ENCODE measurements at regions not wholly inside any gene's neighbourhood (a gene's known extent, or its start where the extent isn't known, plus 50 kb on each side); places are given as distances from the start of the nearest gene placed in this dataset.
A peak's percentile ranks its signal among the peaks of the same experiment; 100 is the strongest.
"Not testable (repeated sequence)": the region's sequence is repeated elsewhere in the genome, so short reads cannot be mapped to it uniquely, and the experiment has no call there.

GRCh38 chr3:176632925-176633324 is 564.4 kb downstream of the TBL1XR1 start:
- H3K36me3 ChIP-seq (ENCODE audit: control insufficient read depth in 3 of 3, insufficient read depth in 2 of 3, low read depth in 1 of 3, low read length in 3 of 3): no peaks in the 10 kb centered on the region
- H3K27me3 ChIP-seq (ENCODE audit: control insufficient read depth in 3 of 3, insufficient read depth in 3 of 3, low read length in 3 of 3): no peaks in the 10 kb centered on the region
- no peaks in the 10 kb centered on the region for H3K4me1 ChIP-seq (ENCODE audit: control insufficient read depth in 3 of 3, insufficient read depth in 2 of 3, low read depth in 1 of 3, low read length in 2 of 3)
- 77 to 81% (median 79%) methylated on average over 6 of the region's 6 CpGs for WGBS, 3 donors
- FAIRE-seq: no peak
- H3K4me3 ChIP-seq (ENCODE audit: low read depth in 1 of 3, low read length in 3 of 3): no peak overlapping the region
- H3K27ac ChIP-seq (ENCODE audit: low read depth in 1 of 3, low read length in 2 of 3): no peak overlapping the region
- no peak for DNase-seq
- no peaks in the 10 kb centered on the region for H3K9me3 ChIP-seq (ENCODE audit: control insufficient read depth in 2 of 2, insufficient read depth in 1 of 2, low read depth in 1 of 2, low read length in 1 of 2)

- no peak overlapping the region for H3K4me3 ChIP-seq (ENCODE audit: low read depth in 1 of 3, low read length in 3 of 3)
- FAIRE-seq (no peak), DNase-seq (peak in 1 of 2 donors; percentile 44)
- no peaks in the 10 kb centered on the region for H3K9me3 ChIP-seq (ENCODE audit: control insufficient read depth in 2 of 2, insufficient read depth in 1 of 2, low read depth in 1 of 2, low read length in 1 of 2)
- no peaks in the 10 kb centered on the region for H3K4me1 ChIP-seq (ENCODE audit: control insufficient read depth in 3 of 3, insufficient read depth in 2 of 3, low read depth in 1 of 3, low read length in 2 of 3)
- no peak overlapping the region for H3K27ac ChIP-seq (ENCODE audit: low read depth in 1 of 3, low read length in 2 of 3)
- 94 to 100% (median 94%) methylated on average over 1 of the region's 1 CpG for WGBS, 3 donors
- no peaks in the 10 kb centered on the region for H3K27me3 ChIP-seq (ENCODE audit: control insufficient read depth in 3 of 3, insufficient read depth in 3 of 3, low read length in 3 of 3)
- H3K36me3 ChIP-seq (ENCODE audit: control insufficient read depth in 3 of 3, insufficient read depth in 2 of 3, low read depth in 1 of 3, low read length in 3 of 3): no peaks in the 10 kb centered on the region
These were observed 566.1 kb downstream of the TBL1XR1 start for GRCh38 chr3:176631165-176631564.

GRCh38 chr3:176628101-176628639 is 569.1 kb downstream of the TBL1XR1 start:
- FAIRE-seq: no peak
- 67 to 86% (median 83%) methylated on average over 2 of the region's 2 CpGs for WGBS, 3 donors

GRCh38 chr3:176623468-176624150 is 573.7 kb downstream of the TBL1XR1 start:
- FAIRE-seq: no peak

More at GRCh38 chr3:176628101-176628639, 569.1 kb downstream of the TBL1XR1 start:
- no peak overlapping the region for H3K4me3 ChIP-seq (ENCODE audit: low read depth in 1 of 3, low read length in 3 of 3)
- H3K27me3 ChIP-seq (ENCODE audit: control insufficient read depth in 3 of 3, insufficient read depth in 3 of 3, low read length in 3 of 3): no peaks in the 10 kb centered on the region
- H3K9me3 ChIP-seq (ENCODE audit: control insufficient read depth in 2 of 2, insufficient read depth in 1 of 2, low read depth in 1 of 2, low read length in 1 of 2): no peaks in the 10 kb centered on the region
- no peaks in the 10 kb centered on the region for H3K36me3 ChIP-seq (ENCODE audit: control insufficient read depth in 3 of 3, insufficient read depth in 2 of 3, low read depth in 1 of 3, low read length in 3 of 3)
- H3K4me1 ChIP-seq (ENCODE audit: control insufficient read depth in 3 of 3, insufficient read depth in 2 of 3, low read depth in 1 of 3, low read length in 2 of 3): no peaks in the 10 kb centered on the region
- H3K27ac ChIP-seq (ENCODE audit: low read depth in 1 of 3, low read length in 2 of 3): no peak overlapping the region
- no peak for DNase-seq

GRCh38 chr3:176619833-176620232 is 577.4 kb downstream of the TBL1XR1 start:
- DNase-seq: no peak
- Histone ChIP-seq H3K27ac (ENCODE audit: low read depth in 1 of 3, low read length in 2 of 3) (no peak overlapping the region), H3K27me3 (ENCODE audit: control insufficient read depth in 3 of 3, insufficient read depth in 3 of 3, low read length in 3 of 3) (no peaks in the 10 kb centered on the region), H3K4me3 (ENCODE audit: low read depth in 1 of 3, low read length in 3 of 3) (no peak overlapping the region), H3K4me1 (ENCODE audit: control insufficient read depth in 3 of 3, insufficient read depth in 2 of 3, low read depth in 1 of 3, low read length in 2 of 3) (no peaks in the 10 kb centered on the region), H3K36me3 (ENCODE audit: control insufficient read depth in 3 of 3, insufficient read depth in 2 of 3, low read depth in 1 of 3, low read length in 3 of 3) (no peaks in the 10 kb centered on the region), H3K9me3 (ENCODE audit: control insufficient read depth in 2 of 2, insufficient read depth in 1 of 2, low read depth in 1 of 2, low read length in 1 of 2) (no peaks in the 10 kb centered on the region)
- no peak for FAIRE-seq
- 79 to 85% (median 85%) methylated on average over 3 of the region's 3 CpGs for WGBS, 3 donors

More at GRCh38 chr3:176623468-176624150, 573.7 kb downstream of the TBL1XR1 start:
- Histone ChIP-seq H3K27ac (ENCODE audit: low read depth in 1 of 3, low read length in 2 of 3) (no peak overlapping the region), H3K9me3 (ENCODE audit: control insufficient read depth in 2 of 2, insufficient read depth in 1 of 2, low read depth in 1 of 2, low read length in 1 of 2) (no peaks in the 10 kb centered on the region), H3K27me3 (ENCODE audit: control insufficient read depth in 3 of 3, insufficient read depth in 3 of 3, low read length in 3 of 3) (no peaks in the 10 kb centered on the region), H3K4me3 (ENCODE audit: low read depth in 1 of 3, low read length in 3 of 3) (no peak overlapping the region), H3K4me1 (ENCODE audit: control insufficient read depth in 3 of 3, insufficient read depth in 2 of 3, low read depth in 1 of 3, low read length in 2 of 3) (no peaks in the 10 kb centered on the region), H3K36me3 (ENCODE audit: control insufficient read depth in 3 of 3, insufficient read depth in 2 of 3, low read depth in 1 of 3, low read length in 3 of 3) (no peaks in the 10 kb centered on the region)
- DNase-seq: no peak
- 59 to 83% (median 67%) methylated on average over 4 of the region's 4 CpGs for WGBS, 3 donors

- H3K27ac ChIP-seq (ENCODE audit: low read depth in 1 of 3, low read length in 2 of 3): no peak overlapping the region
- no peaks in the 10 kb centered on the region for H3K9me3 ChIP-seq (ENCODE audit: control insufficient read depth in 2 of 2, insufficient read depth in 1 of 2, low read depth in 1 of 2, low read length in 1 of 2)
- DNase-seq (no peak), FAIRE-seq (no peak)
- H3K36me3 ChIP-seq (ENCODE audit: control insufficient read depth in 3 of 3, insufficient read depth in 2 of 3, low read depth in 1 of 3, low read length in 3 of 3): no peaks in the 10 kb centered on the region
- no peak overlapping the region for H3K4me3 ChIP-seq (ENCODE audit: low read depth in 1 of 3, low read length in 3 of 3)
- no peaks in the 10 kb centered on the region for H3K4me1 ChIP-seq (ENCODE audit: control insufficient read depth in 3 of 3, insufficient read depth in 2 of 3, low read depth in 1 of 3, low read length in 2 of 3)
- H3K27me3 ChIP-seq (ENCODE audit: control insufficient read depth in 3 of 3, insufficient read depth in 3 of 3, low read length in 3 of 3): no peaks in the 10 kb centered on the region
These were observed 581.5 kb downstream of the TBL1XR1 start for GRCh38 chr3:176615826-176616225.

- Histone ChIP-seq H3K4me1 (ENCODE audit: control insufficient read depth in 3 of 3, insufficient read depth in 2 of 3, low read depth in 1 of 3, low read length in 2 of 3) (no peaks in the 10 kb centered on the region), H3K27me3 (ENCODE audit: control insufficient read depth in 3 of 3, insufficient read depth in 3 of 3, low read length in 3 of 3) (no peaks in the 10 kb centered on the region), H3K9me3 (ENCODE audit: control insufficient read depth in 2 of 2, insufficient read depth in 1 of 2, low read depth in 1 of 2, low read length in 1 of 2) (no peaks in the 10 kb centered on the region), H3K4me3 (ENCODE audit: low read depth in 1 of 3, low read length in 3 of 3) (no peak overlapping the region), H3K36me3 (ENCODE audit: control insufficient read depth in 3 of 3, insufficient read depth in 2 of 3, low read depth in 1 of 3, low read length in 3 of 3) (no peaks in the 10 kb centered on the region), H3K27ac (ENCODE audit: low read depth in 1 of 3, low read length in 2 of 3) (no peak overlapping the region)
- 60 to 64% (median 62%) methylated on average over 1 of the region's 1 CpG for WGBS, 3 donors
- DNase-seq: no peak
- FAIRE-seq: no peak
These were observed 585.6 kb downstream of the TBL1XR1 start for GRCh38 chr3:176611703-176612102.

- Histone ChIP-seq H3K36me3 (ENCODE audit: control insufficient read depth in 3 of 3, insufficient read depth in 2 of 3, low read depth in 1 of 3, low read length in 3 of 3) (no peaks in the 10 kb centered on the region), H3K4me1 (ENCODE audit: control insufficient read depth in 3 of 3, insufficient read depth in 2 of 3, low read depth in 1 of 3, low read length in 2 of 3) (no peaks in the 10 kb centered on the region), H3K27me3 (ENCODE audit: control insufficient read depth in 3 of 3, insufficient read depth in 3 of 3, low read length in 3 of 3) (no peaks in the 10 kb centered on the region), H3K9me3 (ENCODE audit: control insufficient read depth in 2 of 2, insufficient read depth in 1 of 2, low read depth in 1 of 2, low read length in 1 of 2) (no peaks in the 10 kb centered on the region), H3K27ac (ENCODE audit: low read depth in 1 of 3, low read length in 2 of 3) (no peak overlapping the region), H3K4me3 (ENCODE audit: low read depth in 1 of 3, low read length in 3 of 3) (no peak overlapping the region)
- no peak for DNase-seq
- no peak for FAIRE-seq
- WGBS, 3 donors: 81 to 89% (median 87%) methylated on average over 5 of the region's 5 CpGs
These were observed 587.9 kb downstream of the TBL1XR1 start for GRCh38 chr3:176609361-176609760.

GRCh38 chr3:176605553-176605952 is 591.7 kb downstream of the TBL1XR1 start:
- H3K9me3 ChIP-seq (ENCODE audit: control insufficient read depth in 2 of 2, insufficient read depth in 1 of 2, low read depth in 1 of 2, low read length in 1 of 2); H3K4me1 ChIP-seq (ENCODE audit: control insufficient read depth in 3 of 3, insufficient read depth in 2 of 3, low read depth in 1 of 3, low read length in 2 of 3); DNase-seq; H3K4me3 ChIP-seq (ENCODE audit: low read depth in 1 of 3, low read length in 3 of 3); H3K27me3 ChIP-seq (ENCODE audit: control insufficient read depth in 3 of 3, insufficient read depth in 3 of 3, low read length in 3 of 3); H3K27ac ChIP-seq (ENCODE audit: low read depth in 1 of 3, low read length in 2 of 3); FAIRE-seq; H3K36me3 ChIP-seq (ENCODE audit: control insufficient read depth in 3 of 3, insufficient read depth in 2 of 3, low read depth in 1 of 3, low read length in 3 of 3): not testable (repeated sequence)
- 96 to 98% (median 97%) methylated on average over 2 of the region's 2 CpGs for WGBS, 3 donors
